Smooth muscle cell (in vitro differentiated cells): ENCODE measurements at regions not wholly inside any gene's neighbourhood (a gene's known extent, or its start where the extent isn't known, plus 50 kb on each side); places are given as distances from the start of the nearest gene placed in this dataset.

Experiments
- DNase-seq: peaks from one replicate; lab custom pipeline; 2025; ENCODE audit not compliant: unreplicated experiment; lab: John Stamatoyannopoulos, UW
- H2AFZ ChIP-seq: fragments of 200-600 bp; sonication (generic); 2 replicates; pipeline ENCODE4 v1.6.0; 2016; ENCODE audit warnings: antibody characterized with exemption, low read depth, mild to moderate bottlenecking
- H3F3A ChIP-seq: fragments of 200-600 bp; sonication (generic); 2 replicates; pipeline ENCODE4 v1.6.0; 2017; ENCODE audit warnings: antibody characterized with exemption, low read depth
- H3K27ac ChIP-seq: fragments of 200-600 bp; sonication (generic); 2 replicates; pipeline ENCODE4 v1.5.1; 2016; ENCODE audit warnings: low read depth, mild to moderate bottlenecking
- H3K27me3 ChIP-seq: fragments of 200-600 bp; sonication (generic); 2 replicates; pipeline ENCODE4 v1.6.1; 2016; ENCODE audit warnings: low read depth, mild to moderate bottlenecking
- H3K36me3 ChIP-seq: fragments of 200-600 bp; sonication (generic); 2 replicates; pipeline ENCODE4 v1.5.1; 2016; ENCODE audit warnings: low read depth
- H3K4me1 ChIP-seq: fragments of 200-600 bp; sonication (generic); 2 replicates; pipeline ENCODE4 v1.5.1; 2016; ENCODE audit warnings: low read depth
- H3K4me2 ChIP-seq: fragments of 200-600 bp; sonication (generic); 2 replicates; pipeline ENCODE4 v1.6.0; 2016; ENCODE audit warnings: mild to moderate bottlenecking
- H3K4me3 ChIP-seq: fragments of 200-600 bp; sonication (generic); 2 replicates; pipeline ENCODE4 v1.5.1; 2016; ENCODE audit warnings: mild to moderate bottlenecking
- H3K79me2 ChIP-seq: fragments of 200-600 bp; sonication (generic); 2 replicates; pipeline ENCODE4 v1.6.0; 2016; ENCODE audit warnings: low read depth, mild to moderate bottlenecking
- H3K9ac ChIP-seq: fragments of 200-600 bp; sonication (generic); 2 replicates; pipeline ENCODE4 v1.6.0; 2016; ENCODE audit warnings: low read depth
- H3K9me3 ChIP-seq: fragments of 200-600 bp; sonication (generic); replicated peaks from 2 replicates; pipeline ENCODE4 v1.5.1; 2016; ENCODE audit warnings: low read depth
- H4K20me1 ChIP-seq: fragments of 200-600 bp; sonication (generic); 2 replicates; pipeline ENCODE4 v1.6.0; 2016; ENCODE audit warnings: low read depth
- CTCF ChIP-seq: fragments of 200-600 bp; sonication (generic); IDR thresholded peaks from 2 replicates; pipeline ENCODE4 v1.5.1; 2017; ENCODE audit warnings: borderline replicate concordance, mild to moderate bottlenecking, antibody characterized with exemption; ENCODE audit not compliant: insufficient read depth, poor library complexity, severe bottlenecking
- WGBS: methylation state at CpG from one replicate; pipeline ENCODE4 v1.1.7; 2016; ENCODE audit warnings: low lambda C conversion rate; 5-methylcytosine and 5-hydroxymethylcytosine counted together

GRCh38 chr6:120556491-120556890, 777.8 kb downstream of the TBC1D32 start:
- no peaks in the 10 kb centered on the region for H3K9me3 ChIP-seq
- H3K4me3 ChIP-seq, result no peak overlapping the region
- H3F3A ChIP-seq, result no peaks in the 10 kb centered on the region
- H3K9ac ChIP-seq, result no peak overlapping the region
- H3K4me2 ChIP-seq, result no peak overlapping the region
- no peaks in the 10 kb centered on the region for H3K27me3 ChIP-seq
- H3K79me2 ChIP-seq, result no peaks in the 10 kb centered on the region
- 86% methylated on average over 1 of the region's 1 CpG for WGBS
- H3K4me1 ChIP-seq, result no peaks in the 10 kb centered on the region
- no peak overlapping the region for H2AFZ ChIP-seq
- no peaks in the 10 kb centered on the region for H4K20me1 ChIP-seq
- DNase-seq, result no peak
- TF ChIP-seq CTCF, result no peak
- H3K27ac ChIP-seq, result no peak overlapping the region
- H3K36me3 ChIP-seq, result no peaks in the 10 kb centered on the region

DNA sequence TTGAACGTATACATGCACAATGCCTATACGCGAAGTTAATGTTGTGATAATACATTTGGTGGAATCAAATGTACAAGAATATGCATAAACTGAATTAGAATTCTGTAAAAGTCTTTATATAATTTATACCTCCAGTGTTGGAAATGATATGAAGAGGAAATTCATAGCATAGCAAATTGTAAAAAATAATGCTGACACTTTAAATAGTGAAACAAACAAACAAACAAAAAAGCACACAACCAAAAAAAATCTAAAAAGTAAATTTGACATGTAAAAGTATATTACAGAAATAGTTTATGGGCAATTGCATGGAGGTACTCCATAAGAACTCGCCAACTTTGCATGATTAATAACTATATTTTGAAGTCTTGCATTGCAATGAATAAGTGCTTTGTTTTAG, 780.9 kb downstream of the TBC1D32 start:
- Histone ChIP-seq H3K4me3 (no peak overlapping the region), H3K79me2 (no peaks in the 10 kb centered on the region), H3K4me2 (no peak overlapping the region), H3K4me1 (no peaks in the 10 kb centered on the region), H3K9me3 (no peaks in the 10 kb centered on the region), H3K36me3 (no peaks in the 10 kb centered on the region), H2AFZ (no peak overlapping the region), H4K20me1 (no peaks in the 10 kb centered on the region), H3K27me3 (no peaks in the 10 kb centered on the region), H3K9ac (no peak overlapping the region), H3F3A (no peaks in the 10 kb centered on the region), H3K27ac (no peak overlapping the region)
- no peak for TF ChIP-seq CTCF
- WGBS, result 88% methylated on average over 4 of the region's 4 CpGs
- no peak for DNase-seq

- no peaks in the 10 kb centered on the region for H3K4me1 ChIP-seq
- no peaks in the 10 kb centered on the region for H3K9me3 ChIP-seq
- WGBS, result 82% methylated on average over 2 of the region's 2 CpGs
- H3K4me2 ChIP-seq, result no peak overlapping the region
- H3K4me3 ChIP-seq, result no peak overlapping the region
- H2AFZ ChIP-seq, result no peak overlapping the region
- TF ChIP-seq CTCF, result no peak
- no peaks in the 10 kb centered on the region for H3K79me2 ChIP-seq
- no peak for DNase-seq
- no peaks in the 10 kb centered on the region for H3K27me3 ChIP-seq
- H3K36me3 ChIP-seq, result no peaks in the 10 kb centered on the region
- H3K27ac ChIP-seq, result no peak overlapping the region
- H3K9ac ChIP-seq, result no peak overlapping the region
- no peaks in the 10 kb centered on the region for H3F3A ChIP-seq
- H4K20me1 ChIP-seq, result no peaks in the 10 kb centered on the region
Observed at GRCh38 chr6:120545353-120545752, 788.9 kb downstream of the TBC1D32 start.

- Histone ChIP-seq H3F3A (no peaks in the 10 kb centered on the region), H3K27ac (no peak overlapping the region), H3K4me2 (no peak overlapping the region), H4K20me1 (no peaks in the 10 kb centered on the region), H3K27me3 (no peaks in the 10 kb centered on the region), H3K4me1 (no peaks in the 10 kb centered on the region), H3K36me3 (no peaks in the 10 kb centered on the region), H3K4me3 (no peak overlapping the region), H2AFZ (no peak overlapping the region), H3K9me3 (no peaks in the 10 kb centered on the region), H3K9ac (no peak overlapping the region), H3K79me2 (no peaks in the 10 kb centered on the region)
- TF ChIP-seq CTCF, result no peak
- DNase-seq, result no peak
Observed at GRCh38 chr6:120534954-120535353, 799.3 kb downstream of the TBC1D32 start.
